ENCODE measurements at regions not wholly inside any gene's neighbourhood (a gene's known extent, or its start where the extent isn't known, plus 50 kb on each side); places are given as distances from the start of the nearest gene placed in this dataset.

GRCh38 chr11:98107736-98108135 is 913.0 kb upstream of the CNTN5 start:
- TF ChIP-seq CTCF (IDR thresholded peaks at IDR 0.05; ENCODE audit: low read depth, low read length, missing input control) (no peak), FOXA1 (IDR thresholded peaks at IDR 0.05) (no peak), HNF4G (IDR thresholded peaks at IDR 0.05) (no peak), TAF1 (conservative IDR thresholded peaks at IDR 0.05) (no peak), GABPA (IDR thresholded peaks at IDR 0.05 in 1 of 2, conservative IDR thresholded peaks at IDR 0.05 in 1 of 2) (no peak), REST (IDR thresholded peaks at IDR 0.05) (no peak)
